DND-41 (cell line): ENCODE measurements at regions not wholly inside any gene's neighbourhood (a gene's known extent, or its start where the extent isn't known, plus 50 kb on each side); places are given as distances from the start of the nearest gene placed in this dataset.
"Not testable (repeated sequence)": the region's sequence is repeated elsewhere in the genome, so short reads cannot be mapped to it uniquely, and the experiment has no call there.

Experiments used
- ATAC-seq: fragments of 200-7000 bp; cut with Tn5 transposase; 3 replicates; pipeline ENCODE4 v1.9.1; 2021; ENCODE audit warnings: low read depth; ENCODE audit not compliant: insufficient read depth
- DNase-seq: peaks from one replicate; pipeline ENCODE4 v3.0.0-alpha.2; 2020
- H2AFZ ChIP-seq: 2 replicates; pipeline ENCODE4 v1.6.0; 2012; ENCODE audit warnings: low read depth, low read length
- H3K27ac ChIP-seq: 2 replicates; pipeline ENCODE4 v1.5.1; 2012; ENCODE audit warnings: low read length, inconsistent platforms
- H3K27me3 ChIP-seq: fragments of 200-600 bp; sonication (generic); 2 replicates; pipeline ENCODE4 v1.6.0; 2012; ENCODE audit warnings: low read length, mild to moderate bottlenecking, inconsistent platforms; ENCODE audit not compliant: insufficient read depth, poor library complexity
- H3K36me3 ChIP-seq: 2 replicates; pipeline ENCODE4 v1.5.1; 2012; ENCODE audit warnings: low read length, inconsistent platforms; ENCODE audit not compliant: insufficient read depth
- H3K4me1 ChIP-seq: 2 replicates; pipeline ENCODE4 v1.5.1; 2012; ENCODE audit warnings: mild to moderate bottlenecking, low read length; ENCODE audit not compliant: insufficient read depth
- H3K4me2 ChIP-seq: 2 replicates; pipeline ENCODE4 v1.6.0; 2012; ENCODE audit warnings: mild to moderate bottlenecking, moderate library complexity, low read length, inconsistent platforms; ENCODE audit not compliant: insufficient read depth
- H3K4me3 ChIP-seq, 2 experiments: fragments of 200-600 bp in 1 of 2; shearing (Covaris generic) in 1 of 2; 2 replicates each; pipeline ENCODE4 v1.5.1; 2012 to 2016; ENCODE audit warnings: inconsistent platforms in 2 of 2, low read length in 2 of 2, mild to moderate bottlenecking in 2 of 2, low read depth in 1 of 2, moderate library complexity in 1 of 2
- H3K79me2 ChIP-seq: 2 replicates; pipeline ENCODE4 v1.6.0; 2012; ENCODE audit warnings: low read length, inconsistent platforms; ENCODE audit not compliant: insufficient read depth
- H3K9ac ChIP-seq: 2 replicates; pipeline ENCODE4 v1.6.0; 2012; ENCODE audit warnings: low read depth, mild to moderate bottlenecking, inconsistent platforms, low read length, moderate library complexity
- H3K9me3 ChIP-seq: 2 replicates; pipeline ENCODE4 v1.5.1; 2012; ENCODE audit warnings: low read length, moderate library complexity, mild to moderate bottlenecking, inconsistent platforms; ENCODE audit not compliant: insufficient read depth, severe bottlenecking
- H4K20me1 ChIP-seq: 2 replicates; pipeline ENCODE4 v1.6.0; 2012; ENCODE audit warnings: low read length; ENCODE audit not compliant: insufficient read depth
- CTCF ChIP-seq: IDR thresholded peaks from 2 replicates; pipeline ENCODE4 v1.5.1; 2012; ENCODE audit warnings: borderline replicate concordance, low read length, moderate library complexity, mild to moderate bottlenecking; ENCODE audit not compliant: poor library complexity, severe bottlenecking; ENCODE audit errors: extremely low read depth
- EZH2 ChIP-seq: IDR thresholded peaks from 3 replicates; pipeline ENCODE4 v1.6.1; 2012; ENCODE audit warnings: borderline replicate concordance, low read depth, mild to moderate bottlenecking, moderate library complexity, low read length, inconsistent platforms; ENCODE audit not compliant: severe bottlenecking

DNA sequence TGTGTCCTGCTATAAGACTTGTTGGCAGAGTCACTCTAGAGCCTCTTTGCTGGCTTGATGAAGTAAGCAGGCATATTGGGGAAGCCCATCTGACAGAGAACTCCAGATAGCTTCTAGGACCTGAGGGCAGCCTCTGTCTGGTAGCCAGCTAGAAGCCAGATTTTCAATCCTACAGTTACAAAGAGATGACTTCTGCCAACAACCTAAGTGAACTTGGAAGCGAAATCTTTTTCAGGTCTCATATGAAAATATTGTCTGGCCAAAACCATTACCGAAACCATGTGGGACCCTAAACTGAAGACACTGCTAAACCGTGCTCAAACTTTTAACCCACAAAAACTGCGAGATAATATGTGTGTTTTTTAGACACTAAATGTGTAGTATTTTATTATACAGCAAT is 140.9 kb downstream of the MRPS30 start:
- Histone ChIP-seq H3K27me3 (no peaks in the 10 kb centered on the region), H2AFZ (no peak overlapping the region), H3K4me1 (no peaks in the 10 kb centered on the region), H4K20me1 (no peaks in the 10 kb centered on the region), H3K9ac (no peak overlapping the region), H3K9me3 (no peaks in the 10 kb centered on the region), H3K4me2 (no peak overlapping the region), H3K36me3 (no peaks in the 10 kb centered on the region), H3K27ac (no peak overlapping the region), H3K4me3 (no peak overlapping the region), H3K79me2 (no peaks in the 10 kb centered on the region)
- TF ChIP-seq EZH2, result no peak
- no peak for TF ChIP-seq CTCF
- no peak for DNase-seq
- no peak for ATAC-seq

DNA sequence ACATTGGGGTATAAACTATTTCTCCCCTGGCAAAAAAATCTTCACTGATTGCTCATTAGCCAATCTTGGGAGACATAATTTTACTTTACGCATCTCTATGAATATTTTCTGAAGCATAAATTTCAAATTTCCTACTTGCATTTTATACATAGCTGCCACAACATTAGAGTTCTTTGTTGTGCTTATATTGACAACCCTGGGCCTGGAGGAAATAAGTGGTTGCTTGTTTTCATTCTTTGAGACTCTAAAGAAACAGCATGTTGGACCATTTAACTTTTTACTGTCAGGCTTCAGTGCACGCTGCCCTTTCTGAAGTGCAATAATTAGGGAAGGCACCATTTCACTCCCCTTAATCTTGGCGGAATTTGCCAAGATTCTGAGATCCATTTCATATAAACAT is 142.6 kb downstream of the MRPS30 start:
- Histone ChIP-seq H2AFZ (no peak overlapping the region), H3K9ac (no peak overlapping the region), H3K4me2 (no peak overlapping the region), H3K79me2 (no peaks in the 10 kb centered on the region), H3K27ac (no peak overlapping the region), H3K36me3 (no peaks in the 10 kb centered on the region), H4K20me1 (no peaks in the 10 kb centered on the region), H3K4me3 (no peak overlapping the region), H3K27me3 (no peaks in the 10 kb centered on the region), H3K9me3 (no peaks in the 10 kb centered on the region), H3K4me1 (no peaks in the 10 kb centered on the region)
- DNase-seq, result no peak
- no peak for TF ChIP-seq CTCF
- TF ChIP-seq EZH2, result no peak
- no peak for ATAC-seq

DNA sequence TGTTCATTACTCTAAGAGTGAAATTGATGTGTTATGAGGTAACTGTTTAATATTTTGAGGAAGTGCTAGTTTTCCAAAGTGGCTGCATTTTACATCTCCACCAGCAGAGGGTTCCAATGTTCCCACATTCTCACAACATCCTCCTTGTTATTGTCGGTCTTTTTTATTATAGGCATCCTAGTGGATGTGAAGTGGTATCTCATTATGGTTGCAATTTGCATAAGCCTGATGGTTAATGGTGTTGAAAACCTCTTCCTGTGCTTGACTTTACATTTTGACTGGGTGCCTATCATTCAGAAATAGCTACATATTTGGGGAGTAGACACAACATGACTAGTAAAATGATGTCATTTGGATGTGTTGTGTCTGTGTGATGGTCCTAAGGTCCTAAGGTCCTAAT is 143.6 kb downstream of the MRPS30 start:
- DNase-seq (no peak), ATAC-seq (peak; percentile 37; the same call in 2 of the 3 replicates)
- Histone ChIP-seq H3K4me1 (no peaks in the 10 kb centered on the region), H3K4me2 (no peak overlapping the region), H3K9ac (no peak overlapping the region), H4K20me1 (no peaks in the 10 kb centered on the region), H2AFZ (no peak overlapping the region), H3K27me3 (no peaks in the 10 kb centered on the region), H3K9me3 (no peaks in the 10 kb centered on the region), H3K36me3 (no peaks in the 10 kb centered on the region), H3K79me2 (no peaks in the 10 kb centered on the region), H3K27ac (no peak overlapping the region), H3K4me3 (no peak overlapping the region)
- TF ChIP-seq EZH2 (no peak), CTCF (peak; percentile 74)

- H3K27ac ChIP-seq, result no peak overlapping the region
- no peaks in the 10 kb centered on the region for H4K20me1 ChIP-seq
- no peaks in the 10 kb centered on the region for H3K79me2 ChIP-seq
- no peak for DNase-seq
- H3K9me3 ChIP-seq, result no peaks in the 10 kb centered on the region
- no peaks in the 10 kb centered on the region for H3K27me3 ChIP-seq
- H3K4me1 ChIP-seq, result no peaks in the 10 kb centered on the region
- H3K36me3 ChIP-seq, result no peaks in the 10 kb centered on the region
- H3K4me3 ChIP-seq, result no peak overlapping the region
- no peak overlapping the region for H3K9ac ChIP-seq
- H3K4me2 ChIP-seq, result no peak overlapping the region
- no peak for ATAC-seq
- H2AFZ ChIP-seq, result no peak overlapping the region
- no peak for TF ChIP-seq CTCF
- TF ChIP-seq EZH2, result no peak
Observed at GRCh38 chr5:44953078-44953477, 144.3 kb downstream of the MRPS30 start.

DNA sequence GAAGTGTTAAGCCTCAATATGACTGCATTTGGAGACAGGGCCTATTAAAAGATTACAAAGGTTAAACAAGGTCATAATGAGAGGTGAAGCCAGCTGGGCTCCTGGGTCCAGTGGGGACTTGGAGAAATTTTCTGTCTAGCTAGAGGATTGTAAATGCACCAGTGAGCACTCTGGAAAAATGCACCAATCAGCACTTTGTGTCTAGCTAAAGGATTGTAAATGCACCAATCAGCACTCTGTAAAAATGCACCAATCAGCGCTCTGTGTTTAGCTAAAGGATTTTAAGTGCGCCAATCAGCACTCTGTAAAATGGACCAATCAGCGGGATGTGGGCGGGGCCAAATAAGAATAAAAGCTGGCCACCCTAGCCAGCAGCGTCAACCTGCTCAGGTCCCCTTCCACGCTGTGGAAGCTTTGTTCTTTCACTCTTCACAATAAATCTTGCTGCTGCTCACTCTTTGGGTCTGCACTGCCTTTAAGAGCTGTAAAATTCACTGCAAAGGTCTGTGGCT is 150.3 kb downstream of the MRPS30 start:
- not testable (repeated sequence) for H3K4me1 ChIP-seq, H3K4me2 ChIP-seq, H2AFZ ChIP-seq, H3K9me3 ChIP-seq, H3K27ac ChIP-seq, H3K4me3 ChIP-seq, DNase-seq, H4K20me1 ChIP-seq, ATAC-seq, H3K27me3 ChIP-seq, H3K79me2 ChIP-seq, H3K36me3 ChIP-seq, H3K9ac ChIP-seq
